ENCODE measurements at regions not wholly inside any gene's neighbourhood (a gene's known extent, or its start where the extent isn't known, plus 50 kb on each side); places are given as distances from the start of the nearest gene placed in this dataset.

DNA sequence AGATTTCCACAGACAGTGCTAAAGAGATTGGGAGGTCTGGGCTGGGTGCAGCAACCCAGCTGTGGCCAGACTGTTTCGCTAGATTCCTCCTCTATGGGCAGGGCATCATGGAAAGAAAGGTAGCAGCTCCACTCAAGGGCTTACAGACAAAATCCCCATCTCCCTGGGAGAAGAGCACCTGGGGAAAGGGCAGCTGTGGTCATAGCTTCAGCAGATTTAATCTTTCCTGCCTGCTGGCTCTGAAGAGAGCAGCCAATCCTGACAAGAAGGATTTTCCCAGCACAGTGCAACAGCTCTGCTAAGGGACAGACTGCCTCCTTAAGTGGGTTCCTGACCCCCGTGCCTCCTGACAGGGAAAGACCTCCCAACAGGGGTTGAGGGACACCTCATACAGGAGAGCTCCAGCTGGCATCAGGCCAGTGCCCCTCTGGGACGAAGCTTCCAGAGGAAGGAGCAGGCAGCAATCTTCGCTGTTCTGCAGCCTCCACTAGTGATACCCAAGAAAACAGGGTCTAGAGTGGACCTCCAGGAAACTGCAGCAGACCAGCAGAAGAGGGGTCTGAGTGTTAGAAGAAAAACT, 1379.3 kb upstream of the ACO1 start:
- Histone ChIP-seq H3K27me3 (ENCODE audit: control insufficient read depth, insufficient read depth, low read length) (no peaks in the 10 kb centered on the region), H3K27ac (ENCODE audit: low read length) (no peak overlapping the region), H3K4me1 (ENCODE audit: control insufficient read depth, insufficient read depth, low read length) (no peaks in the 10 kb centered on the region), H3K4me3 (ENCODE audit: low read depth in 2 of 2, low read length in 2 of 2) (no peak overlapping the region), H3K36me3 (ENCODE audit: control insufficient read depth, insufficient read depth, low read length) (no peaks in the 10 kb centered on the region), H3K9me3 (ENCODE audit: control insufficient read depth, insufficient read depth, low read depth, low read length) (no peaks in the 10 kb centered on the region)
- in situ Hi-C loops (cut with HindIII; ENCODE audit: low pct_unique_long_range_greater_than_20kb, low sequenced_read_pairs) (no loop called here), intact Hi-C loops (cut with micrococcal nuclease; ENCODE audit: unreplicated experiment) (no loop called here)
- CTCF ChIA-PET, result no interaction called here
- no peak for DNase-seq (ENCODE audit: low read depth, low spot score)
- BruUV-seq (replicated peaks), result no TSS peak
- POLR2A ChIA-PET, result no interaction called here
- no peak for ATAC-seq
- no peak for TF ChIP-seq POLR2AphosphoS5 (IDR thresholded peaks at IDR 0.05; ENCODE audit: low read depth, low read length)
- no peak for TF ChIP-seq TCF7L2 (IDR thresholded peaks at IDR 0.05; ENCODE audit: low read depth, low read length)
- TF ChIP-seq, protein P1, sequence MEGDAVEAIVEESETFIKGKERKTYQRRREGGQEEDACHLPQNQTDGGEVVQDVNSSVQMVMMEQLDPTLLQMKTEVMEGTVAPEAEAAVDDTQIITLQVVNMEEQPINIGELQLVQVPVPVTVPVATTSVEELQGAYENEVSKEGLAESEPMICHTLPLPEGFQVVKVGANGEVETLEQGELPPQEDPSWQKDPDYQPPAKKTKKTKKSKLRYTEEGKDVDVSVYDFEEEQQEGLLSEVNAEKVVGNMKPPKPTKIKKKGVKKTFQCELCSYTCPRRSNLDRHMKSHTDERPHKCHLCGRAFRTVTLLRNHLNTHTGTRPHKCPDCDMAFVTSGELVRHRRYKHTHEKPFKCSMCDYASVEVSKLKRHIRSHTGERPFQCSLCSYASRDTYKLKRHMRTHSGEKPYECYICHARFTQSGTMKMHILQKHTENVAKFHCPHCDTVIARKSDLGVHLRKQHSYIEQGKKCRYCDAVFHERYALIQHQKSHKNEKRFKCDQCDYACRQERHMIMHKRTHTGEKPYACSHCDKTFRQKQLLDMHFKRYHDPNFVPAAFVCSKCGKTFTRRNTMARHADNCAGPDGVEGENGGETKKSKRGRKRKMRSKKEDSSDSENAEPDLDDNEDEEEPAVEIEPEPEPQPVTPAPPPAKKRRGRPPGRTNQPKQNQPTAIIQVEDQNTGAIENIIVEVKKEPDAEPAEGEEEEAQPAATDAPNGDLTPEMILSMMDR (IDR thresholded peaks at IDR 0.05), result no peak
- TF ChIP-seq, protein P2, sequence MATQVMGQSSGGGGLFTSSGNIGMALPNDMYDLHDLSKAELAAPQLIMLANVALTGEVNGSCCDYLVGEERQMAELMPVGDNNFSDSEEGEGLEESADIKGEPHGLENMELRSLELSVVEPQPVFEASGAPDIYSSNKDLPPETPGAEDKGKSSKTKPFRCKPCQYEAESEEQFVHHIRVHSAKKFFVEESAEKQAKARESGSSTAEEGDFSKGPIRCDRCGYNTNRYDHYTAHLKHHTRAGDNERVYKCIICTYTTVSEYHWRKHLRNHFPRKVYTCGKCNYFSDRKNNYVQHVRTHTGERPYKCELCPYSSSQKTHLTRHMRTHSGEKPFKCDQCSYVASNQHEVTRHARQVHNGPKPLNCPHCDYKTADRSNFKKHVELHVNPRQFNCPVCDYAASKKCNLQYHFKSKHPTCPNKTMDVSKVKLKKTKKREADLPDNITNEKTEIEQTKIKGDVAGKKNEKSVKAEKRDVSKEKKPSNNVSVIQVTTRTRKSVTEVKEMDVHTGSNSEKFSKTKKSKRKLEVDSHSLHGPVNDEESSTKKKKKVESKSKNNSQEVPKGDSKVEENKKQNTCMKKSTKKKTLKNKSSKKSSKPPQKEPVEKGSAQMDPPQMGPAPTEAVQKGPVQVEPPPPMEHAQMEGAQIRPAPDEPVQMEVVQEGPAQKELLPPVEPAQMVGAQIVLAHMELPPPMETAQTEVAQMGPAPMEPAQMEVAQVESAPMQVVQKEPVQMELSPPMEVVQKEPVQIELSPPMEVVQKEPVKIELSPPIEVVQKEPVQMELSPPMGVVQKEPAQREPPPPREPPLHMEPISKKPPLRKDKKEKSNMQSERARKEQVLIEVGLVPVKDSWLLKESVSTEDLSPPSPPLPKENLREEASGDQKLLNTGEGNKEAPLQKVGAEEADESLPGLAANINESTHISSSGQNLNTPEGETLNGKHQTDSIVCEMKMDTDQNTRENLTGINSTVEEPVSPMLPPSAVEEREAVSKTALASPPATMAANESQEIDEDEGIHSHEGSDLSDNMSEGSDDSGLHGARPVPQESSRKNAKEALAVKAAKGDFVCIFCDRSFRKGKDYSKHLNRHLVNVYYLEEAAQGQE (IDR thresholded peaks at IDR 0.05; ENCODE audit: insufficient read depth in 1 of 2, low read depth in 2 of 2, low read length in 1 of 2), result no peak
- no peak for TF ChIP-seq SIN3A (IDR thresholded peaks at IDR 0.05; ENCODE audit: borderline replicate concordance, insufficient read depth, low read depth, low read length)

DNA sequence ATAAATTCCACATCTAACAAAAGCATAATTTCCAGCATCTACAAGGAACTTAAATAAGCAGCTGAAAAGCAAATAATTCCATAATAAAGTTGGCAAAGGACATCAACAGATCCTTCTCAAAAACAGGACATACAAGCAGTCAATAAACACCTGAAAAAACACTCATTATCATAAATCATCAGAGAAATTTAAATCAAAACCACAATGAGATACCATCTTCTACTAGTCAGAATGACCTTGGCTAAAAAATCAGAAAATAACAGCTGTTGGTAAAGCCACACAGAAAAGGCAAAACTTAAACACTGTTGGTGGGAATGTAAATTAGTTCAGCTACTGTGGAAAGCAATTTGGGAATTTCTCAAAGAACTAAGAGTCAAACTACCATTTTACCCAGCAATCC, 1371.1 kb upstream of the ACO1 start:
- ChIA-PET POLR2A (no interaction called here), CTCF (no interaction called here)
- in situ Hi-C loops (cut with HindIII; ENCODE audit: low pct_unique_long_range_greater_than_20kb, low sequenced_read_pairs) (no loop called here), intact Hi-C loops (cut with micrococcal nuclease; ENCODE audit: unreplicated experiment) (no loop called here)
- Histone ChIP-seq H3K27ac (ENCODE audit: low read length) (no peak overlapping the region), H3K36me3 (ENCODE audit: control insufficient read depth, insufficient read depth, low read length) (no peaks in the 10 kb centered on the region), H3K27me3 (ENCODE audit: control insufficient read depth, insufficient read depth, low read length) (no peaks in the 10 kb centered on the region), H3K9me3 (ENCODE audit: control insufficient read depth, insufficient read depth, low read depth, low read length) (no peaks in the 10 kb centered on the region), H3K4me1 (ENCODE audit: control insufficient read depth, insufficient read depth, low read length) (no peaks in the 10 kb centered on the region), H3K4me3 (ENCODE audit: low read depth in 2 of 2, low read length in 2 of 2) (no peak overlapping the region)
- no peak for TF ChIP-seq POLR2AphosphoS5 (IDR thresholded peaks at IDR 0.05; ENCODE audit: low read depth, low read length)
- no peak for DNase-seq (ENCODE audit: low read depth, low spot score)
- no peak for ATAC-seq
- no TSS peak for BruUV-seq (replicated peaks)

DNA sequence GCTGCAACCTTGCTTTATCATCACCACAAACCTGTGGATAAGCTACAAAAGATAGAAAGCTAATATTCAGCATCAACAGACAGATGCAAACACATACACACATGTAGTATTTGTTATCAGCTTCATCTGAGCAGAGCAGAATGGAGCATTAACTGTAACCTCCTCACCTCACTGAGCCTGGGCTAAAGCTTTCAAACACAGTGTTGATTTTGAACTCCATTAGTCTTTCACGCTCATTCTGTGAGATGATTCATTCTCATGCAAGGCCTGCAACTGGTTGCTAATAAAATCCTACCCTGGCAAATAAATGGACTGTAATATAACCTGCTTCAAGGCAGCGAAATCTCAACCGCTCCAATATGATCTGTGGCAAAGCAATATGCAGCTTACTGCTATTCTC, 1360.6 kb upstream of the ACO1 start:
- ATAC-seq (no peak), DNase-seq (ENCODE audit: low read depth, low spot score) (no peak)
- in situ Hi-C loops (cut with HindIII; ENCODE audit: low pct_unique_long_range_greater_than_20kb, low sequenced_read_pairs), result no loop called here
- Histone ChIP-seq H3K4me3 (ENCODE audit: low read depth in 2 of 2, low read length in 2 of 2) (no peak overlapping the region), H3K4me1 (ENCODE audit: control insufficient read depth, insufficient read depth, low read length) (no peaks in the 10 kb centered on the region), H3K36me3 (ENCODE audit: control insufficient read depth, insufficient read depth, low read length) (no peaks in the 10 kb centered on the region), H3K9me3 (ENCODE audit: control insufficient read depth, insufficient read depth, low read depth, low read length) (no peaks in the 10 kb centered on the region), H3K27me3 (ENCODE audit: control insufficient read depth, insufficient read depth, low read length) (no peaks in the 10 kb centered on the region), H3K27ac (ENCODE audit: low read length) (no peak overlapping the region)
- no TSS peak for BruUV-seq (replicated peaks)
- POLR2A ChIA-PET, result no interaction called here
- CTCF ChIA-PET, result no interaction called here
- TF ChIP-seq, protein P1 (IDR thresholded peaks at IDR 0.05), result no peak
- TF ChIP-seq, protein P2 (IDR thresholded peaks at IDR 0.05; ENCODE audit: insufficient read depth in 1 of 2, low read depth in 2 of 2, low read length in 1 of 2), result no peak
- TF ChIP-seq TCF7L2 (IDR thresholded peaks at IDR 0.05; ENCODE audit: low read depth, low read length), result no peak
- intact Hi-C loops (cut with micrococcal nuclease; ENCODE audit: unreplicated experiment), result no loop called here
